Hepatocyte (in vitro differentiated cells): ENCODE measurements at regions not wholly inside any gene's neighbourhood (a gene's known extent, or its start where the extent isn't known, plus 50 kb on each side); places are given as distances from the start of the nearest gene placed in this dataset.

ENCODE experiments used
- DNase-seq: peaks from one replicate; pipeline ENCODE4 v3.0.0-alpha.2; 2016; ENCODE audit warnings: low spot score
- H2AFZ ChIP-seq: fragments of 200-600 bp; sonication (generic); 2 replicates; pipeline ENCODE4 v1.6.0; 2016; ENCODE audit warnings: antibody characterized with exemption, mild to moderate bottlenecking
- H3K27ac ChIP-seq: fragments of 200-600 bp; sonication (generic); 2 replicates; pipeline ENCODE4 v1.5.1; 2016; ENCODE audit warnings: mild to moderate bottlenecking
- H3K27me3 ChIP-seq: fragments of 200-600 bp; sonication (generic); 2 replicates; pipeline ENCODE4 v1.6.1; 2016
- H3K36me3 ChIP-seq: fragments of 200-600 bp; sonication (generic); replicated peaks from 2 replicates; pipeline ENCODE4 v1.5.1; 2016; ENCODE audit warnings: low read depth; ENCODE audit not compliant: insufficient read depth
- H3K4me1 ChIP-seq: fragments of 200-600 bp; sonication (generic); 2 replicates; pipeline ENCODE4 v1.5.1; 2016; ENCODE audit warnings: mild to moderate bottlenecking, moderate library complexity; ENCODE audit not compliant: insufficient read depth
- H3K4me2 ChIP-seq: fragments of 200-600 bp; sonication (generic); 2 replicates; pipeline ENCODE4 v1.6.0; 2016
- H3K4me3 ChIP-seq: fragments of 200-600 bp; sonication (generic); 2 replicates; pipeline ENCODE4 v1.5.1; 2016; ENCODE audit warnings: mild to moderate bottlenecking
- H3K79me2 ChIP-seq: fragments of 200-600 bp; sonication (generic); 2 replicates; pipeline ENCODE4 v1.6.0; 2017; ENCODE audit warnings: mild to moderate bottlenecking
- H3K9me2 ChIP-seq: fragments of 200-600 bp; sonication (generic); replicated peaks from 2 replicates; pipeline ENCODE4 v1.6.0; 2017; ENCODE audit warnings: mild to moderate bottlenecking; ENCODE audit not compliant: insufficient read depth
- H3K9me3 ChIP-seq: fragments of 200-600 bp; sonication (generic); 2 replicates; pipeline ENCODE4 v1.5.1; 2016; ENCODE audit warnings: low read depth, mild to moderate bottlenecking
- H4K20me1 ChIP-seq: fragments of 200-600 bp; sonication (generic); 2 replicates; pipeline ENCODE4 v1.6.0; 2016; ENCODE audit warnings: mild to moderate bottlenecking; ENCODE audit not compliant: insufficient read depth, poor library complexity, severe bottlenecking
- CTCF ChIP-seq: fragments of 200-600 bp; sonication (generic); IDR thresholded peaks from 2 replicates; pipeline ENCODE4 v1.5.1; 2016; ENCODE audit warnings: antibody characterized with exemption, mild to moderate bottlenecking; ENCODE audit not compliant: poor library complexity
- EZH2 ChIP-seq: fragments of 200-600 bp; sonication (generic); IDR thresholded peaks from 2 replicates; pipeline ENCODE4 v1.6.1; 2016; ENCODE audit warnings: antibody characterized with exemption, mild to moderate bottlenecking, borderline replicate concordance
- EZH2phosphoT487 ChIP-seq: fragments of 200-600 bp; sonication (generic); IDR thresholded peaks from one replicate; pipeline ENCODE4 v1.6.1; 2018; ENCODE audit warnings: antibody characterized with exemption, mild to moderate bottlenecking, low read depth, moderate library complexity; ENCODE audit not compliant: unreplicated experiment, severe bottlenecking
- WGBS: methylation state at CpG from one replicate; pipeline ENCODE4 v1.1.6; 2016; ENCODE audit warnings: low lambda C conversion rate; ENCODE audit errors: missing lambda C conversion rate; 5-methylcytosine and 5-hydroxymethylcytosine counted together

- Histone ChIP-seq H3K4me2 (no peak overlapping the region), H3K27me3 (no peaks in the 10 kb centered on the region), H2AFZ (no peak overlapping the region), H3K9me2 (no peaks in the 10 kb centered on the region), H3K4me3 (no peak overlapping the region), H3K36me3 (no peaks in the 10 kb centered on the region), H3K4me1 (no peaks in the 10 kb centered on the region), H4K20me1 (no peaks in the 10 kb centered on the region), H3K79me2 (no peaks in the 10 kb centered on the region), H3K9me3 (no peaks in the 10 kb centered on the region), H3K27ac (no peak overlapping the region)
- TF ChIP-seq EZH2phosphoT487, result no peak
- no peak for TF ChIP-seq EZH2
- no peak for TF ChIP-seq CTCF
- 78% methylated on average over 4 of the region's 4 CpGs for WGBS
- DNase-seq, result no peak
Measured at GRCh38 chr11:22558664-22559063, 67.0 kb downstream of the FANCF start.

- WGBS, result 82% methylated on average over 2 of the region's 2 CpGs
- Histone ChIP-seq H2AFZ (no peak overlapping the region), H3K4me2 (no peak overlapping the region), H3K9me3 (no peaks in the 10 kb centered on the region), H3K27ac (no peak overlapping the region), H3K79me2 (no peaks in the 10 kb centered on the region), H3K36me3 (no peaks in the 10 kb centered on the region), H3K27me3 (no peaks in the 10 kb centered on the region), H4K20me1 (no peaks in the 10 kb centered on the region), H3K4me3 (no peak overlapping the region), H3K9me2 (no peaks in the 10 kb centered on the region), H3K4me1 (no peaks in the 10 kb centered on the region)
- no peak for DNase-seq
- TF ChIP-seq EZH2phosphoT487 (no peak), CTCF (no peak), EZH2 (no peak)
Measured at GRCh38 chr11:22556381-22556780, 69.2 kb downstream of the FANCF start.

DNA sequence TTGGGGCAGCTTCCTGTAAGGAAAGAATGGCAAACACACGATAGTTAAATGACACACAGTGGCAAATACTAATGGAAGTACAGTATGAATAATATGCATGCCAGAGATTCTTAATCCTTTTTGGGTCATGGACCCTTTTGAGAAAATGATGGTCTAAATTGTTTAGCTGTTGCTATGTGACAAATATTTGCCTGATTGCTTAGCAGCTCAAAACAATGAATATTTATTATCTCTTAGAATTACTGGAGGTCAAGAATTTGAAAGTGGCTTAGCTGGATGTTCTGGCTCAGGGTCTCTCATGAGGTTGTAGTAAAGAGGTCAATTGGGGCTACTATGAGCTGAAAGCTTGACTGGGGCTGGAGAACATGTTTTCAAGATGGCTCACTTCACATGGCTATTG is 69.7 kb downstream of the FANCF start:
- DNase-seq, result no peak
- no peaks in the 10 kb centered on the region for H3K27me3 ChIP-seq
- TF ChIP-seq CTCF, result no peak
- no peak for TF ChIP-seq EZH2phosphoT487
- no peak for TF ChIP-seq EZH2
- no peak overlapping the region for H3K4me3 ChIP-seq
- no peaks in the 10 kb centered on the region for H3K36me3 ChIP-seq
- no peaks in the 10 kb centered on the region for H3K9me3 ChIP-seq
- H4K20me1 ChIP-seq, result no peaks in the 10 kb centered on the region
- no peaks in the 10 kb centered on the region for H3K79me2 ChIP-seq
- H3K4me1 ChIP-seq, result no peaks in the 10 kb centered on the region
- WGBS, result 86% methylated on average over 1 of the region's 1 CpG
- no peak overlapping the region for H2AFZ ChIP-seq
- no peak overlapping the region for H3K4me2 ChIP-seq
- no peaks in the 10 kb centered on the region for H3K9me2 ChIP-seq
- H3K27ac ChIP-seq, result no peak overlapping the region

DNA sequence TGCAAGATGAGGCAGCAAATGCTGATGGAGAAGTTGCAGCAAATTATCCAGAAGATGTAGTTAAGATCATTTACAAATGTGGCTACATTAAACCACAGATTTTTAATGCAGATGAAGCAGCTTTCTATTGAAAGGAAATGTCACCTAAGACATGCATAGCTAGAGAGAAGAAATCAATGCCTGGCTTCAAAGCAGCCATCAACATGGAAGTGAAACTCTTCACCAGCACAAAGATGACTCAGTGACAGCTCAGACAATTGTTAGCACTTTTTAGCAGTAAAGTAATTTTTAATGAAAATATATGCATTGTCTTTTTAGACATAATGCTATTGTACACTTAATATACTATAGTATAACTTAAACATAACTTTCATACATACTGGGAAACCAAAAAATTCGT is 71.4 kb downstream of the FANCF start:
- no peaks in the 10 kb centered on the region for H4K20me1 ChIP-seq
- H3K4me1 ChIP-seq, result no peaks in the 10 kb centered on the region
- no peak for DNase-seq
- no peaks in the 10 kb centered on the region for H3K36me3 ChIP-seq
- WGBS, result 55% methylated on average over 1 of the region's 1 CpG
- H3K4me2 ChIP-seq, result no peak overlapping the region
- no peaks in the 10 kb centered on the region for H3K9me3 ChIP-seq
- no peak overlapping the region for H3K4me3 ChIP-seq
- no peak overlapping the region for H2AFZ ChIP-seq
- no peak overlapping the region for H3K27ac ChIP-seq
- H3K79me2 ChIP-seq, result no peaks in the 10 kb centered on the region
- H3K27me3 ChIP-seq, result no peaks in the 10 kb centered on the region
- TF ChIP-seq EZH2 (no peak), EZH2phosphoT487 (no peak), CTCF (no peak)
- no peaks in the 10 kb centered on the region for H3K9me2 ChIP-seq
